NCI-H2107 treated with DMSO at 0.1 percent for 48 hours (cell line): ENCODE measurements at regions not wholly inside any gene's neighbourhood (a gene's known extent, or its start where the extent isn't known, plus 50 kb on each side); places are given as distances from the start of the nearest gene placed in this dataset.

Experiments
- DNase-seq: peaks from one replicate; lab custom pipeline; 2025; ENCODE audit not compliant: unreplicated experiment; lab: John Stamatoyannopoulos, UW

DNA sequence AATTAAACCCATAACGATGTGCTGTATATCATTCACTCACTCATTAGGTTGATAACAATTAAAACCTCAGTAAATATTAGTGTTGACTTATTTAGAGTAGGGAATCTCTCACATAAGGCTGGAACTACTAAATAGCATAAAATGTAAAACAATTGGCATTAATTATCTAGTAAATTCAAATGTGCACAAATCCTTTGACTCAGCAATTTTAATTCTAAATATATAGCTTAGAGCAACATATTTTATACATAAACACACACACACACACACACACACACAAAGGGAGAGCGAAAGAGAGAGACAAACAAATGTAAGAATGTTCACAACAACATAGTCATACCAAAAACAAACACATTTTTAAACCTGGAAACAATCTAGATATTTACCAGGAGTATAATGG, 443.1 kb upstream of the KCNH7 start:
- DNase-seq = no peak

- no peak for DNase-seq
Observed at GRCh38 chr2:163269374-163270021, 430.9 kb upstream of the KCNH7 start.

DNA sequence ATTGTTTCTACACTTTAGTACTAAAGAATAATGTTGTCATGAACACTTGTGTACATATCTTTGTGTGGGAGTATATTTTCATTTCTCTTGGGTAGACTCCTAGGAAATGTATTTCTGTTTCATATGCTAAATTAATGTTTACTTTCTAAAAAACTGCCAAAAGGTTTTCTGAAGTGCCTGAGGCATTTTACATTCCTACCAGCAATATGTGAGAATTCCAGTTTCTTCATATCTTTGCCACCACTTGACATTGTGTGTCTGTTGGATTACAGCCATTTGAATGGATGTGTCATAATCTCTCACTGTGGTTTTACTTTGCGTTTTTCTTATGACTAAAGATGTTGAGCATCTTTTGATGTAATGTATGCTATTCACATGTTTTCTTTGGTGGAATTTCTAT, 428.2 kb upstream of the KCNH7 start:
- no peak for DNase-seq

GRCh38 chr2:163265562-163265961, 427.0 kb upstream of the KCNH7 start:
- no peak for DNase-seq

DNA sequence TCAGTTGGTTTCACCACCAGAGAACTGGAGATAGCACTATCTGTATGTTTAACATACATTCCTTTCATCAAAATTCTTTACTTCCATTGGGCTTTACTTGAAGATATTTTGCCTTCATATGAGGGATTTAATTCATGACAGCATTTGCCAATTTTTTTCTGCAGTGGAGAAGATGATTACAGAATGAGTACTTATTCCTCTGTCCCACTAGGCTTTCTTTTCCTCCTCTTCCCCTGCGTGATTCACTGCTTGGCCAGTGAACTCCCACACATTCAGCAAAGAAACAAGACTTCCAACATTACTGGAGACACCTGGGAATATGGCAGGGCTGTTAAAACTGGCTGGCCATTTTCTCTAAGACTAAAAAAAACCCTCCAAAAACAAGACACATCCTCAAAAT, 425.8 kb upstream of the KCNH7 start:
- DNase-seq = no peak

DNA sequence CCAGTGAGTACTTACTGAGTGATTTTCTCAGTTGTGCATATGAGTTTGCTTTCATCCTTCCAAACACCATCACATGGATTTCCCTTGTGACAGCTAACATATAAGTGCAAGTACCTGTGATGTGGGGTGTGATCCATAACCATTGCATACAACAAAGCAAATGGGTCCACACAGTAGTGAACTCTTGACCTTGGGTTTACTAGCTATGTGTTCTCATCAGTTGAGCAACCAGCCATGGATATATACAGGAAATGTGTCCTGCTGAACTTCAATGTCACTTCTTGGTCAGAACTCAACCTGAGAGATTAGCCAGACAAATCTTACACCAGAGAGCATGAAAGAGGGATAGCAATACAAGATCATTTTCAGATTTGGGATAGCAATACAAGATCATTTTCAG, 420.9 kb upstream of the KCNH7 start:
- no peak for DNase-seq

GRCh38 chr2:163255086-163255485, 416.5 kb upstream of the KCNH7 start:
- no peak for DNase-seq

DNA sequence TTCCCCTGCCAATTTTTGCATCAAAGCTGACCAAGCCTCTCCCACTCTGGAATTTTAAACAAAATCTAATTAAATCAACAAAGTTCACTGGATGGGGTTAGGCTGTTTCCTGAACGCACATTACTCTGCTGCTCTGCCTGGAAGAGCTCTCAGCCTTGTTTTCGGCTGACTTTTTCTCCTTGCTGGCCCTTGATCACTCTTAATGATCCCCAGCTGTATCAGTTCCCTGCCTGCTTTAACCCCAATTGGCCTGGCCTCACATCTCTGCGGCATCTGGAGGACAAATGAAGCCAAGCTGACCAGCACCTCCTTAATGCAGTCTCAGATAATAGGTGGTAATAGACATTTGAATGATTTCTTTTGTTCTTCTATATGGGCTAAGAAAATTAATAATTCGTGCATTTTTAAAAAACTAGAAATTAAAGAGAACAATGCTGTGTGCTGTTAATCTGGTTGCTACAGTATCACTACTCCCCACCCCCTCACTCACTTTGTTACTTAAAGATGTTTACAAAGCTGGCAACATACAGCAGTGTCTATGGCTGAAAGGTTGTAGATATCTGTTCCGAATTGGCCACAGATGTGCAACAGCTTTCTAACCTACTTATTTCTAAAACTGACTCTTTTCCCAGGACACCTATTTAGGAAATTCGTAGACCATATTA, 415.2 kb upstream of the KCNH7 start:
- no peak for DNase-seq

DNA sequence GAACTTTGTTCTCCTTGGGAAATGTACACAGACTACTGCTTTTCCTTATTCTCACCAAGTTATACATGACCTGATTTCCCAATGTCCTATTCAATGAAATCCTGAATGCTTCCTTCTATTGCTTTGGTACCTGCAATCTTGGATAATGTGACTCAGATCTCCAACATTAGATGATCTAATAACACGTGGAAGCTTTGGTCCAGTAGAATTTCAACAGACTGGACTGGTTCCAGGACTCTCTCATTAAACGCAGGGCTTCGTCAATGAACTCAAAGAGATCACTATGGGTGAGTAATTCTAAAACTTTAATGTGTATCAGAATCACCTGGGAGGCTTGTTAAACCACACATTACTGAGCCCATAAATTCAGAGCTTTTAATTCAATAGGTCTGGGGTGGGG, 413.6 kb upstream of the KCNH7 start:
- no peak for DNase-seq

DNA sequence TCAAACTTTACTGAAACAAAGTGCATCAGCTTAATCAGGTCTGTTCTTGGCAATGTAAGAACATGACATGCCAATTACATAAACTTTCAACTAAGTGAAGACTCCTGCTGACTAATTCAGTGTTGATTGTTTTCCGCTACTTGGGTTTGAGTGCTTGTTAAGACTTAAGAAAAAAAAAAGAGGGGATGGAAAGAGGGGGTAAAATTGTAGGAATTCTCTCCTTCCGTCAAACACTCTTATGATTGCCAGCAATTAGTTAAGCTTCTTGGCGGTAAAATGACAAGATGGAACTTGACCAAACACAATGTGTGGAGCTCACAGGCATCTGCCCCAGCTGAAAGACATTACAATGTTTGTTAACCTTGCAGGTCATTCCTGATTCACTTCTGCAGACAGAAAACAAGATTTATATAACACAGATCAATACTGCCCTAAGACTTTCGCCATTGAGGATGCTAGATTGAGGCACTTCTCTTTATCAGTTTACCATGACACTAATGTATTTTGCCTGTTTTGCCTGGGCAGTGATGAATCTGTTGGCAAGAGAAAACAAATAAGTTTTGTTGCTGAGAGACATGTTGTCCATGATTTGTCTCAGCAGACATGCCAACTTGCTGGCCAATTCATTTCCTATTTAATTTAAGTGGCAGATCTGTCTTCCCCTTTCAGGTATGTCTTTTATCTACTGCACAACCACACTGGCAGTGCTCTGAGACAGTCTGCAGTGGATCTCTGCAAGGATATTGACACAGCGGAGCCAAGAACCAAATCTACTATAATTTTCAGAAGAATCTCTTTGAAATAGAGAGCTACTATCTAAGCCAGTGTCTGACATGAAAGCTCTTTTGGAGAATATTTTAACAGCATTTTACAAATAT, 410.0 kb upstream of the KCNH7 start:
- no peak for DNase-seq

- no peak for DNase-seq
Observed at GRCh38 chr2:163247847-163248220, 409.3 kb upstream of the KCNH7 start.

GRCh38 chr2:163247156-163247846, 408.7 kb upstream of the KCNH7 start:
- no peak for DNase-seq

- no peak for DNase-seq
Observed at GRCh38 chr2:163246135-163246534, 407.6 kb upstream of the KCNH7 start.

- DNase-seq = no peak
Observed at GRCh38 chr2:163236553-163236952, 398.0 kb upstream of the KCNH7 start.

- DNase-seq = no peak
Observed at GRCh38 chr2:163231666-163232065, 393.1 kb upstream of the KCNH7 start.

GRCh38 chr2:163213661-163214081, 375.1 kb upstream of the KCNH7 start:
- no peak for DNase-seq

GRCh38 chr2:163210430-163210918, 371.9 kb upstream of the KCNH7 start:
- DNase-seq = no peak

DNA sequence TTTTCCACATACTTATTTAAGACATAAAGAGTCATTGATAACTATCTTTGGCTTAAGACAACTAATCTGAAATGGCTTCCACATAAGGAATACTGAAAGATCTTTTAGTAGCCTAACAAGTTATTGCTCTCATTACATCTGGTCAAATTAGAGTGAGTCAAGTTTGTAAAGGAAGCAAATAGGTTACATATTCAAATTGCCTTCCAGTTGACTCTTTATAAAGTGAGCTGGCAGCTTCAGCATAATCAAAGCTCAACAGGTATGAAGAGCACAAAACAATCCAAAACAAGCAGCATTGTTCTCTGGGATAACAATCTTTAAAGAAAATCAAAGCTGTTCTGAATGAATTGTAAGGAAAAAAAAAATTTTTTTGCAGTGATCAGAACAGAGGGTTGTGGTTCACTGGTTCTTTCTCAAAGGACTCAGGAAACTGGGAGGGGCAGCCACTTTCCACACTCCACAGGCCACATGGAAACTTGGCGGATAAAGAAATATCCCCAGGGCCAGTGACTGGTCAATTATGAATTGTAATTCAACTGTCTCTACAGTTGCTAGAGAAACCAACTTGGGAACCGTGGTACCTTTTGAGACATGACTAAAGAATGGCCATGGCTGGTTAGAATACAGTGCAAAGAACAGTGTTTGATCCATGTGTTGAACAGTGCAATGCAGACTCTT, 369.3 kb upstream of the KCNH7 start:
- no peak for DNase-seq

DNA sequence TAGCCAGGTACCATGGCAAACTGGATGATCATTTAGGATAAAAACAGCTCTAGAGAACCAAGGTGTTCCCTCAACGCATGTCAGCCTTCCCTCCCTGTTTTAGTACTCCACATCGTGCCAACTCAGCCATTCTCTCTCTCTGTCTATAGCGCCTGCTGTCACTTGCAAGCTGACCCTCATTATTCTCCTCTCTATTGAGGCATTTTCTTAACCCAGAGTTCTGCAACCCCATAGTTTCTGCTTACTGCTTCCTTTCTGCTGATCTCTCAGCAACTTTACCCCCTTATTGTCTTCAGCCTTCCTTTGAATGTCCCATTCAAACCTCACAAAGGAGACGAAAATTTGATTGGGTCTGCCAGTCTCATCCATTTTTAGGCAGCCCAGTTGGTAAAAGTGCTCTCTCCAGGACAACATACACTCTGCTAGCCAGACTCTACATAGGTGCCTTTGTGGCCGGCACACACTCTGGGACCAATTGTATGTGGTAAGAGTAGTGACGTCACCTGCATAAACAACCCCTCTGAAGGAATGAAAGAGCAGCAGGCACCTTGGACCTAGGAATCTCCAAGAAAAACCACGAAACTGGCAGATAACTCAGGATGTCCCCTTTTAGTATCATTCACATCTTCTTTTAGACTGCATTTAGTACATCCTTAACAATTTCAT, 367.2 kb upstream of the KCNH7 start:
- DNase-seq = no peak

- DNase-seq = no peak
Observed at GRCh38 chr2:163200741-163201140, 362.2 kb upstream of the KCNH7 start.
